Common myeloid progenitor, CD34-positive (primary cell): ENCODE measurements at regions not wholly inside any gene's neighbourhood (a gene's known extent, or its start where the extent isn't known, plus 50 kb on each side); places are given as distances from the start of the nearest gene placed in this dataset.

ENCODE experiments used
- CTCF ChIA-PET: fragments of 350-600 bp; sonication (Branson Sonifier 250); formaldehyde crosslinking; loops from one replicate; lab custom pipeline; 2021; ENCODE audit warnings: antibody characterized with exemption; lab: Charles Lee
- POLR2A ChIA-PET: fragments of 350-600 bp; sonication (Branson Sonifier 250); formaldehyde crosslinking; loops from one replicate; lab custom pipeline; 2021; ENCODE audit warnings: antibody characterized with exemption; lab: Charles Lee
- DNase-seq, 3 donors: peaks; one replicate each; pipeline versions ENCODE4 v3.0.0 to v3.0.0-alpha.2; 2013
- H3K27ac ChIP-seq, 2 experiments: 1 replicate in 1 of 2; 2 replicates in 1 of 2; pipeline ENCODE4 v1.7.0; 2013; ENCODE audit warnings: inconsistent platforms in 2 of 2, low read length in 2 of 2, mild to moderate bottlenecking in 2 of 2, low read depth in 1 of 2, moderate library complexity in 1 of 2; ENCODE audit not compliant: severe bottlenecking in 2 of 2, insufficient read depth in 1 of 2, poor library complexity in 1 of 2
- H3K27me3 ChIP-seq, 5 experiments: replicated peaks in 2 of 5; 1 replicate in 3 of 5; 2 replicates in 2 of 5; pipeline versions ENCODE4 v1.6.1 to v1.7.0; 2013; ENCODE audit warnings: low read length in 4 of 5, mild to moderate bottlenecking in 2 of 5, moderate library complexity in 2 of 5, inconsistent platforms in 1 of 5; ENCODE audit not compliant: insufficient read depth in 5 of 5, control insufficient read depth in 4 of 5
- H3K36me3 ChIP-seq, 4 experiments: 1 replicate in 2 of 4; 2 replicates in 2 of 4; pipeline versions ENCODE4 v1.6.1 to v1.7.0; 2013; ENCODE audit warnings: low read length in 3 of 4, control low read depth in 1 of 4, mild to moderate bottlenecking in 1 of 4; ENCODE audit not compliant: control insufficient read depth in 4 of 4, insufficient read depth in 4 of 4
- H3K4me1 ChIP-seq, 4 experiments: 1 replicate in 3 of 4; 2 replicates in 1 of 4; pipeline versions ENCODE4 v1.6.1 to v1.7.1; 2013; ENCODE audit warnings: low read length in 3 of 4, mild to moderate bottlenecking in 3 of 4, control low read depth in 1 of 4, inconsistent platforms in 1 of 4, moderate library complexity in 1 of 4; ENCODE audit not compliant: control insufficient read depth in 4 of 4, insufficient read depth in 4 of 4; ENCODE audit errors: control extremely low read depth in 1 of 4
- H3K4me3 ChIP-seq, 7 experiments: 1 replicate in 4 of 7; 2 replicates in 3 of 7; pipeline versions ENCODE4 v1.5.1 to v1.7.0; 2013; ENCODE audit warnings: mild to moderate bottlenecking in 7 of 7, low read length in 6 of 7, moderate library complexity in 6 of 7, inconsistent platforms in 2 of 7, low read depth in 2 of 7, control low read depth in 1 of 7; ENCODE audit not compliant: insufficient read depth in 4 of 7, control insufficient read depth in 1 of 7; ENCODE audit errors: extremely low read depth in 1 of 7
- H3K9me3 ChIP-seq, 5 experiments: 1 replicate in 4 of 5; 2 replicates in 1 of 5; pipeline versions ENCODE4 v1.6.1 to v1.7.1; 2013; ENCODE audit warnings: low read length in 4 of 5, mild to moderate bottlenecking in 2 of 5, inconsistent platforms in 1 of 5, low read depth in 1 of 5, moderate library complexity in 1 of 5; ENCODE audit not compliant: control insufficient read depth in 4 of 5, insufficient read depth in 2 of 5; ENCODE audit errors: control extremely low read depth in 1 of 5
- WGBS: methylation state at CpG from one replicate; pipeline ENCODE4 v1.1.5; 2013; ENCODE audit not compliant: insufficient coverage; 5-methylcytosine and 5-hydroxymethylcytosine counted together

GRCh38 chr1:198472997-198473396 lies 67.5 kb downstream of the ATP6V1G3 start:
- no CpG with 5 or more reads among the region's 2 CpGs for WGBS
- H3K27me3 ChIP-seq, result no peaks in the 10 kb centered on the region
- no peak for DNase-seq
- H3K36me3 ChIP-seq, result no peaks in the 10 kb centered on the region
- H3K4me3 ChIP-seq, result no peak overlapping the region
- no peaks in the 10 kb centered on the region for H3K4me1 ChIP-seq
- CTCF ChIA-PET, result no interaction called here
- no peak overlapping the region for H3K27ac ChIP-seq
- H3K9me3 ChIP-seq, result no peaks in the 10 kb centered on the region
- POLR2A ChIA-PET, result no interaction called here

DNA sequence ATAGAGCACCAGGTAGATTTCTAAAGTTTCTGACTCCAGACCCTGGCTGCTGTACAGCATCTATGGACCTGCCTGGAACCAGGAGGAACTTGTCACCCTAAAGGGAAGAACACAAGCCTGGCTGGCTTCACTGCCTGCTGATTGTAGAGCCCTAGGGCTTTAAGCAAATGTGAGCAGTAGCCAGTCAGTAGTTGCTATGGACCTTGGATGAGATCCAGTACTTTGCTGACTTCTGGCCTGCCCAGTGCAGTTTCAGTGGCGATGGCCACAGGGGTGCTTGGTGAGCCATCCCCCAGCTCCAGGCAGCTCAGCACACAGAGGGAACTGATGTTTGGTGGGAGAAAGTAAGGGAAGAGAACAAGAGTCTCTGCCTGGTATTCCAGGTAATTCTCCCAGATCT lies 68.4 kb downstream of the ATP6V1G3 start:
- Histone ChIP-seq H3K36me3 (no peaks in the 10 kb centered on the region), H3K4me1 (peaks cover 0 to 3% (median 0%) of the 10 kb centered on the region in 4 experiments), H3K27me3 (no peaks in the 10 kb centered on the region), H3K4me3 (no peak overlapping the region), H3K27ac (no peak overlapping the region), H3K9me3 (no peaks in the 10 kb centered on the region)
- ChIA-PET CTCF (no interaction called here), POLR2A (no interaction called here)
- DNase-seq, result no peak
- WGBS, result 83% methylated on average over 1 of the region's 1 CpG

DNA sequence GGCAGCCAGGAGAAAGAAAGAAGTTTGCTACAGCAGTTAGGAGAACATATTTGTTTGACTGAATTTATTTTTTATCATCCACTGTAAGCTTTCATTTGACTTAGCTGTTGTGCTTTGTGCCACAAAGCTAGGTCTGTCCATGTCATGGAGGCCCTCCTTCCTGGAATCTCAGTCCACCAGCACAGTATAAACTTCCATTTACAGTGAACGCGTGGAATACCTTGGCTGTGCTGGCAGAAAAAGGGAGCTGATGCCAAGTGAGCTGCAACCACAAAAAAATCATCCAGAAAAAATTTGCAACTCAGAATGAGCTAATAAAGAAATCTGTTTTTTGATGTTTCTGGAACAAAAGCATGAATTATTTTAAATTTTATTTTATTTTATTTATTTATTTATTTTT lies 72.6 kb downstream of the ATP6V1G3 start:
- ChIA-PET CTCF (interaction anchor here (0.6 to 2.9 kb wide), 9 partner anchors 19 to 942 kb away, joined by 3 to 11 read pairs (median 4); no protein-coding TSS in a partner anchor), POLR2A (no interaction called here)
- Histone ChIP-seq H3K36me3 (no peaks in the 10 kb centered on the region), H3K4me3 (no peak overlapping the region), H3K27me3 (no peaks in the 10 kb centered on the region), H3K27ac (no peak overlapping the region), H3K9me3 (no peaks in the 10 kb centered on the region), H3K4me1 (peaks cover 0 to 11% (median 2%) of the 10 kb centered on the region in 4 experiments)
- DNase-seq, result no peak
- no CpG with 5 or more reads among the region's 2 CpGs for WGBS

DNA sequence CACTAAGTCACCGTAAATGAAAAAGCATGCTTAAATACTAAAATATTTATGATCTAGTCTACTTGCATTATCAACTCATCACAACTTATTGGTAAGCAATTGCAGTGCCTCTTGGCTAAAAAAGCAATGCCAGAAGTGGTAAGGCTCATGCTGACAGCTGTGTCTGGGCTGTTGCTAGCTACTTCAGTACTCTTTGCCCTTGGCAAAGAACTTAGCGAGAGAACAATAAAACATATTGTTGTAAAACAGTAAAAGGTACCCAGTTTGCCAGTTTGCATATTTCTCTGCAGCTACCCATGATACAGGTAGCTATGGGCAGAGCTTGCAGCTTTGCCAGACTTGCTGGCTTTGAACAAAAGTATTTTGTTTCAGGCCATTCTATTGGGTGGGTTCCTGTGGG lies 73.1 kb downstream of the ATP6V1G3 start:
- CTCF ChIA-PET, result interaction anchor here (0.6 to 2.9 kb wide), 16 partner anchors 10 to 946 kb away, joined by 3 to 11 read pairs (median 4); no protein-coding TSS in a partner anchor
- peaks cover 0 to 11% (median 2%) of the 10 kb centered on the region in 4 experiments for H3K4me1 ChIP-seq
- H3K9me3 ChIP-seq, result no peaks in the 10 kb centered on the region
- H3K4me3 ChIP-seq, result no peak overlapping the region
- H3K27me3 ChIP-seq, result no peaks in the 10 kb centered on the region
- H3K27ac ChIP-seq, result no peak overlapping the region
- 100% methylated on average over 1 of the region's 2 CpGs for WGBS
- DNase-seq, result no peak
- H3K36me3 ChIP-seq, result no peaks in the 10 kb centered on the region
- POLR2A ChIA-PET, result no interaction called here

DNA sequence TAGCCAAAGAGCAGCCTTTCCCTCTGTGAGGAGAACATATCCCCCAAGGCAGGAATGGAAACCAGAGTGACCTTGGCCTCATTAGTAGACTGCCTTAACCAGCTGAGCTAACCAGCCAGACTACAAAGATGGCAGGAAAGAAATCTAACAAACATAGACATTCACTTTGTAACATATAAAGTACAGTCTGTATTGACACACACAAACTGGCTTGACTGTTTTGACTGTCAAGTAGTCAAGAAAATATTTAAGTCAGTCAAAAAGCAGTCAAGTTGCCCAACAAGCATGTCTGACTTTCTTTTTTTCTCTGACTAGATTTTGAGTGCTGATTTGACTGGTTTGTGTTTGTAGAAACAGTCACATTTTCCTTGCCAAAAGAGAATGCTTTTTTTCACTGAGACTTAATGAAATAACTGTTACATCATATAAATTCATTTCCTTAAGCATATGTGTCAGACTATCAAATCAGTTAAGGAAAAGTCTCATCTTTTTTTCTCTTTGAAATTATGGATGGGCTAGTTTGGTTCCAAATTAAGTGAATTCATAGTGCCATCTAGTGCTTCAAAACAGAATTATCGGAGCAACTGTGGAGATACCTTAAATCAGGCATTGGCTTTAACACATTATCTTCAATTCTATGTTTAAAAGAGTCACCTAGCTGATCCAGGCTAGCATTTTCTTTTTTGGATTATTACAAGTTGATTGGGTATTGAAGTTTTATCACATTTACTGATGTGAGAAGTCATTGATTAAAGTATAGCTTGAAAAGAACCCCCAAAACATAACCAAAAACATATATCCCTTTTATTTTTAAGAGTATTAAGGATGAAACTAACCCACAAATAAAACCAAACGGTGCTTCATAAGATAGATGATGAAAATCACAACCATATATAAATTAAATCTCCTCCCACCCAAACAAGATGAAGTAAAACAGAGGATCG lies 75.0 kb downstream of the ATP6V1G3 start:
- no CpG with 5 or more reads among the region's 3 CpGs for WGBS
- Histone ChIP-seq H3K4me3 (no peak overlapping the region), H3K4me1 (peaks cover 0 to 11% (median 2%) of the 10 kb centered on the region in 4 experiments), H3K9me3 (no peaks in the 10 kb centered on the region), H3K27me3 (no peaks in the 10 kb centered on the region), H3K36me3 (no peaks in the 10 kb centered on the region), H3K27ac (no peak overlapping the region)
- DNase-seq, result peak; percentile 50 to 67 (median 62)
- CTCF ChIA-PET, result interaction anchor here (0.7 to 2.9 kb wide), 11 partner anchors 8 to 548 kb away, joined by 3 to 11 read pairs (median 3); partner anchors contain the start of gene LHX9
- POLR2A ChIA-PET, result no interaction called here

GRCh38 chr1:198463709-198464108 lies 76.8 kb downstream of the ATP6V1G3 start:
- H3K4me3 ChIP-seq, result no peak overlapping the region
- H3K27me3 ChIP-seq, result no peaks in the 10 kb centered on the region
- H3K36me3 ChIP-seq, result no peaks in the 10 kb centered on the region
- H3K9me3 ChIP-seq, result no peaks in the 10 kb centered on the region
- DNase-seq, result no peak
- no peak overlapping the region for H3K27ac ChIP-seq
- H3K4me1 ChIP-seq, result peaks cover 0 to 11% (median 2%) of the 10 kb centered on the region in 4 experiments
- CTCF ChIA-PET, result interaction anchor here (1.3 kb wide), 1 partner anchor 375 kb away, joined by 5 read pairs; no protein-coding TSS in a partner anchor
- POLR2A ChIA-PET, result no interaction called here

GRCh38 chr1:198462365-198463019 lies 78.0 kb downstream of the ATP6V1G3 start:
- Histone ChIP-seq H3K27ac (no peak overlapping the region), H3K4me1 (peaks cover 0 to 10% (median 2%) of the 10 kb centered on the region in 4 experiments), H3K36me3 (no peaks in the 10 kb centered on the region), H3K27me3 (no peaks in the 10 kb centered on the region), H3K9me3 (no peaks in the 10 kb centered on the region), H3K4me3 (no peak overlapping the region)
- WGBS, result no CpG with 5 or more reads among the region's 1 CpG
- DNase-seq, result no peak
- POLR2A ChIA-PET, result no interaction called here
- CTCF ChIA-PET, result no interaction called here
